ENCODE measurements at regions not wholly inside any gene's neighbourhood (a gene's known extent, or its start where the extent isn't known, plus 50 kb on each side); places are given as distances from the start of the nearest gene placed in this dataset.
"Not testable (repeated sequence)": the region's sequence is repeated elsewhere in the genome, so short reads cannot be mapped to it uniquely, and the experiment has no call there.

DNA sequence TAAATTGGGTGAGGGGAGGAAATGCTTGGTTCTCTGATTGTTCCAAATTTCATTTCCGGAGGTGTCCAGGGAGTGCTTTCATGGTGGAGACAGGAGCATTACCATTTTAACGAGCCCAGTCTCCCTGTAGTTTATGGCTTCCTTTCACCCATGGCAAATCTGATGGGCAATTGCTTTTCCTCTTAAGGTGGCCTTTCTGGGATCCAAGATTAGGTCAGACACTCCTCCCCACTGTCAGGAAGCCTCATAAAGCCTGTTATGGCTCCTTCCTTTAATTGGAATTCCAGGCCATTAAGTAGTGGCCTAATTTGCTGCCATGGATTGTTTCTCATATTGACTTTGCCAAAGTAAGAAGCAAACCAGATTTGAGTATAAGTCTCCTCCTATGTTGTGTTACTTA is 157.8 kb downstream of the PDCD6IP start:
- TF ChIP-seq, protein P1, sequence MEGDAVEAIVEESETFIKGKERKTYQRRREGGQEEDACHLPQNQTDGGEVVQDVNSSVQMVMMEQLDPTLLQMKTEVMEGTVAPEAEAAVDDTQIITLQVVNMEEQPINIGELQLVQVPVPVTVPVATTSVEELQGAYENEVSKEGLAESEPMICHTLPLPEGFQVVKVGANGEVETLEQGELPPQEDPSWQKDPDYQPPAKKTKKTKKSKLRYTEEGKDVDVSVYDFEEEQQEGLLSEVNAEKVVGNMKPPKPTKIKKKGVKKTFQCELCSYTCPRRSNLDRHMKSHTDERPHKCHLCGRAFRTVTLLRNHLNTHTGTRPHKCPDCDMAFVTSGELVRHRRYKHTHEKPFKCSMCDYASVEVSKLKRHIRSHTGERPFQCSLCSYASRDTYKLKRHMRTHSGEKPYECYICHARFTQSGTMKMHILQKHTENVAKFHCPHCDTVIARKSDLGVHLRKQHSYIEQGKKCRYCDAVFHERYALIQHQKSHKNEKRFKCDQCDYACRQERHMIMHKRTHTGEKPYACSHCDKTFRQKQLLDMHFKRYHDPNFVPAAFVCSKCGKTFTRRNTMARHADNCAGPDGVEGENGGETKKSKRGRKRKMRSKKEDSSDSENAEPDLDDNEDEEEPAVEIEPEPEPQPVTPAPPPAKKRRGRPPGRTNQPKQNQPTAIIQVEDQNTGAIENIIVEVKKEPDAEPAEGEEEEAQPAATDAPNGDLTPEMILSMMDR (IDR thresholded peaks at IDR 0.05; ENCODE audit: control extremely low read depth, extremely low read depth, low read depth, missing control alignments) = no peak
- ChIA-PET POLR2A (no interaction called here), CTCF (no interaction called here)
- DNase-seq (ENCODE audit: extremely low spot score) = no peak

DNA sequence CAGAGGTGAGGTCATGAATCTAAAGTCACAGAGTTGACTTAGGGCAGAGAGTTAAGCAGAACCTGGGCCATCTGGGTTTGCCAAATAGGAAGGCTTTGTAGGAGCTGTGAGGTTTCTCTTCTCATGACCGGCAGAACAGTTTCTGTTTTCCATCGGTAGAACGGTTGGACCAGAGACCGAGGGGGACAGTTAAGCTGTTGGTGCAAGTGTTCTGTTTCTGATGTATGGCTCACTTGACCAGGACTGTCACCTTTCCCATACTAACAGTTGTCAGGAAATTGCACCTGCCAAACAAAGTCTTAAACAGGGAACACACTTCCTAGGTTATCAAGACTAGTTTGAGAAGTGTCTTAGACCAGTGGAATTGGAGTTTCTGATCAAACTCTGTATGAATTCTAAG is 158.3 kb downstream of the PDCD6IP start:
- TF ChIP-seq, protein P1 (IDR thresholded peaks at IDR 0.05; ENCODE audit: control extremely low read depth, extremely low read depth, low read depth, missing control alignments) = no peak
- ChIA-PET POLR2A (no interaction called here), CTCF (interaction anchor here (1.1 kb wide), 1 partner anchor 19 kb away, joined by 3 read pairs; no protein-coding TSS in a partner anchor)
- no peak for DNase-seq (ENCODE audit: extremely low spot score)

DNA sequence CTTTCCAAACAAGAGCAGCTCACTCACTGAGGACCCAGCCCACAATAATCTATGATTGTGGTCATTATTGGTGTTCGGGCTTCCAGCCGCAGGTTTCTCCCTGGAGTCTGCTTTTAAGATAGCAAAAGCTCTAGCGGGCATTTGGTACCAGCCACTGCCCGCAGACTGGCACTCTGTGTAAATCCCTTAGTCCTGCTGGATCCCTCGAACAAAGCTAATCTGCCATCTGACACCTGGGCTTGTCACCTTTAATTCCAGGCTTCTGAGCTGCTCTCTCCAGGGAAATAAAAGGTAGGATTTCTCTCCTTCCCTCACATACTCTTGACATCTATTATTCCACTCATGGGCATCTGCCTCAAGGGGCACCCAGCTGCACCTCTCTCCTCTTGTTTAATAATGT is 158.7 kb downstream of the PDCD6IP start:
- TF ChIP-seq, protein P1 (IDR thresholded peaks at IDR 0.05; ENCODE audit: control extremely low read depth, extremely low read depth, low read depth, missing control alignments) = no peak
- no peak for DNase-seq (ENCODE audit: extremely low spot score)
- ChIA-PET CTCF (interaction anchor here (1.1 kb wide), 1 partner anchor 18 kb away, joined by 3 read pairs; no protein-coding TSS in a partner anchor), POLR2A (no interaction called here)

DNA sequence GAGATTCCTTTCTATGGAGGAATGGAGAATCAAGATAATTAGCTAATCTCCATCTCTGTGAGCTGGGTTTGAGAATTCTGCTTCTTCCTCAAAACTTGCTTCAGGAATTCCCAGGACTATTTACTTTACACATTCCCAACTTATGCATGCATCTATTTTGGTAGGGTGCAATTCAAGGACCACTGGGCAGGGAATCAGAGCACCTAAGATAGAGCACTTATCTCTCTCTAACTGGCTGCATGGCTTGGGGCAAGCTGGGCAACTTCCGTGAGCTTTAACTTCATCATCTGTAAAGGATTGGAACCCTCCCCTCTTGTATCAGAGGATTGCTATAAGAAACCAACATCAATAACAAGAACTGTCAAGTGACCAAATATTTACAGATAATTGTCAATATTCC is 160.2 kb downstream of the PDCD6IP start:
- TF ChIP-seq, protein P1 (IDR thresholded peaks at IDR 0.05; ENCODE audit: control extremely low read depth, extremely low read depth, low read depth, missing control alignments) = no peak
- CTCF ChIA-PET = no interaction called here
- POLR2A ChIA-PET = no interaction called here
- DNase-seq (ENCODE audit: extremely low spot score) = no peak

DNA sequence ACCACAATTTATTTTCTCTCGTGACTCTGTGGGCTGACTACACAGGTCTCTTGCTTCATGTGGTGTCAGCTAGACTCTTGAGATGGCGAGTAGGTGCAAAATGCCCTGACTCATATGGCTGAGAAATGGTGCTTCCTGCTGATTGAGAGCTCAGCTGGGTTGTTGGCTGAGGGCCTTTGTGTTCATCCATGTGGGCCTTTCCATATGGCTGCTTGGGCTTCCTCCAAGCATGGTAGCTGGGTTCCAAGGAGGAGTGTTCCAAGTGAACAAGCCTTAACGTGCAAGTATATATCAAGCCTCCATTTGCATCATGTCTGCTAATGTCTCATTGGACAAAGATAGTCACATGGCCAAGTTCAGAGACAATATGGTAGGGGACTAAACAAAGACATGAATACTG is 164.0 kb downstream of the PDCD6IP start:
- TF ChIP-seq, protein P1 (IDR thresholded peaks at IDR 0.05; ENCODE audit: control extremely low read depth, extremely low read depth, low read depth, missing control alignments) = no peak
- no peak for DNase-seq (ENCODE audit: extremely low spot score)
- CTCF ChIA-PET = no interaction called here
- POLR2A ChIA-PET = no interaction called here

DNA sequence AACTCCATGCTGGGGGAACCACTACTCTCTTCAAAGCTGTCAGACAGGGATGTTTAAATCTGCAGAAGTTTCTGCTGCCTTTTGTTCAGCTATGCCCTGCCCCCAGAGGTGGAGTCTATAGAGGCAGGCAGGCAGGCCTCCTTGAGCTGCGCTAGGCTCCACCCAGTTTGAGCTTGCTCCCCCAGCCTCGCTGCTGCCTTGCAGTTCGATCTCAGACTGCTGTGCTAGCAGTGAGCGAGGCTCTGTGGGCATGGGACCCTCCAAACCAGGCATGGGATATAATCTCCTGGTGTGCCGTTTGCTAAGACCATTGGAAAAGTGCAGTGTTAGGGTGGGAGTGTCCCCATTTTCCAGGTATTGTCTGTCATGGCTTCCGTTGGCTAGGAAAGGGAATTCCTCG is 171.8 kb downstream of the PDCD6IP start:
- DNase-seq (ENCODE audit: extremely low spot score); POLR2A ChIA-PET: not testable (repeated sequence)
- CTCF ChIA-PET = interaction anchor here (1.1 to 1.6 kb wide), 2 partner anchors 23 to 714 kb away, joined by 3 to 4 read pairs; no protein-coding TSS in a partner anchor

DNA sequence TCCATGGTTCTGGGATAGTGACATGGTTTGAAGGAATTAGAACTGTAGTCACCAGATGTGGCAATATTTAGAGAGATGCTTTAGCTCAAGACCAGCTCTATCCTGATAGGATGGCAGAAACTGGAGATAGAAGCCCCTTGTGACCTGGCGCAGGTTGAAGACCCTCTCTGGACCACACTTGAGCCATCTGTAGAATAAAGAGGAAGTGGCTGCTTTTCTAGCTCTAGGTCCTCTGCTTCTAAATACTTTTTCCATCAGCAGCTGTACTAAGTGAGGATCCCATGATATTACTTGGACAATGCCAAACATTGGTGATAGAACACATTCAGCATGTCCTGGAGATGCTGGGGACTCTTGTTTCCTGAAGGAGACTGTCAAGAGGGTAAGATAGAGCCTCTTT is 172.6 kb downstream of the PDCD6IP start:
- DNase-seq (ENCODE audit: extremely low spot score) = no peak
- TF ChIP-seq, protein P1 (IDR thresholded peaks at IDR 0.05; ENCODE audit: control extremely low read depth, extremely low read depth, low read depth, missing control alignments) = no peak
- POLR2A ChIA-PET = no interaction called here
- CTCF ChIA-PET = interaction anchor here (1.6 kb wide), 1 partner anchor 713 kb away, joined by 4 read pairs; no protein-coding TSS in a partner anchor
